Esophagus squamous epithelium (tissue), 5 donors: ENCODE measurements at regions not wholly inside any gene's neighbourhood (a gene's known extent, or its start where the extent isn't known, plus 50 kb on each side); places are given as distances from the start of the nearest gene placed in this dataset.

Source experiments
- DNase-seq: peaks from one replicate; lab custom pipeline; 2025; lab: John Stamatoyannopoulos, UW
- H3K27ac ChIP-seq, 4 donors: fragments of 200-600 bp; sonication (generic); one replicate each; pipeline ENCODE4 v1.5.1; 2016 to 2019; ENCODE audit warnings: mild to moderate bottlenecking in 1 of 4
- H3K27me3 ChIP-seq, 4 donors: fragments of 200-600 bp; sonication (generic); 1 replicate in 3 of 4; 2 replicates in 1 of 4; pipeline versions ENCODE4 v1.5.1 to v1.6.0; 2017 to 2021; ENCODE audit warnings: antibody characterized with exemption in 1 of 4
- H3K36me3 ChIP-seq, 3 donors: fragments of 200-600 bp; sonication (generic); one replicate each; pipeline ENCODE4 v1.5.1; 2016 to 2019
- H3K4me1 ChIP-seq, 3 donors: fragments of 200-600 bp; sonication (generic); one replicate each; pipeline ENCODE4 v1.5.1; 2017 to 2019
- H3K4me3 ChIP-seq, 4 donors: fragments of 200-600 bp; sonication (generic); 1 replicate in 3 of 4; 2 replicates in 1 of 4; pipeline ENCODE4 v1.5.1; 2016 to 2019; ENCODE audit warnings: mild to moderate bottlenecking in 2 of 4, moderate library complexity in 1 of 4
- H3K9me3 ChIP-seq, 3 donors: fragments of 200-600 bp; sonication (generic); one replicate each; pipeline ENCODE4 v1.5.1; 2016 to 2019
- POLR2A ChIP-seq, 4 donors: fragments of 450-650 bp; IDR thresholded peaks; one replicate each; pipeline ENCODE4 v1.6.1; 2017; ENCODE audit warnings: antibody characterized with exemption in 4 of 4, mild to moderate bottlenecking in 4 of 4, moderate library complexity in 3 of 4
- WGBS, 2 donors: methylation state at CpG; one replicate each; pipeline ENCODE4 v1.1.5; 2018; 5-methylcytosine and 5-hydroxymethylcytosine counted together
- intact Hi-C: fragments of 100-400 bp; cut with DNase I; formaldehyde crosslinking; loops from one replicate; pipeline ENCODE4 v1.15.0; 2022
- TF ChIP-seq, protein P1 (sequence below), 6 experiments: fragments of 450-650 bp in 4 of 6; fragments of 200-600 bp in 2 of 6; sonication (generic) in 2 of 6; IDR thresholded peaks; one replicate each; pipeline ENCODE4 v1.5.1; 2016 to 2019; ENCODE audit warnings: antibody characterized with exemption in 6 of 6, mild to moderate bottlenecking in 4 of 6, moderate library complexity in 4 of 6
- donor health status: DM: yes; HTN: yes; CAD: no.

DNA sequence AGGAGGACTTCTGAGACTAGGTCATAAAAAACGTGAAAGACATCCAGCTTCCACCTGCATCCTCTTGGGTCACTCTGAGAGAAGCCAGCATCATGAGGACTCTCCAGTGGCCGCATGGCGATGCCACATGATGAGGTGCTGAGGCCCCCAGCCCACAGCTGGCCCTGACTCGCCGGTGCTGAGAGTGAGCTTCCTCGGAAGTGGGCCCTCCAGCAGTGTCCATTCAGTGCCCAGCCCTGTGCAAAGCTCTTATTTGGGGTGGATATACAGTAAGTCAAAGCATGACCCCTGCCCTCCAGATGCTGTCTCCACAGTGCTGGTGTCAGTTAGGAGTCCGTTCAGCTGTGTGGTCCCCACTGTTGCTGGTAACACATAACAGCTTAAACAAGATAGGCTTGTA lies 93.6 kb upstream of the CHST15 start:
- H3K36me3 ChIP-seq = no peaks in the 10 kb centered on the region
- TF ChIP-seq, protein P1, sequence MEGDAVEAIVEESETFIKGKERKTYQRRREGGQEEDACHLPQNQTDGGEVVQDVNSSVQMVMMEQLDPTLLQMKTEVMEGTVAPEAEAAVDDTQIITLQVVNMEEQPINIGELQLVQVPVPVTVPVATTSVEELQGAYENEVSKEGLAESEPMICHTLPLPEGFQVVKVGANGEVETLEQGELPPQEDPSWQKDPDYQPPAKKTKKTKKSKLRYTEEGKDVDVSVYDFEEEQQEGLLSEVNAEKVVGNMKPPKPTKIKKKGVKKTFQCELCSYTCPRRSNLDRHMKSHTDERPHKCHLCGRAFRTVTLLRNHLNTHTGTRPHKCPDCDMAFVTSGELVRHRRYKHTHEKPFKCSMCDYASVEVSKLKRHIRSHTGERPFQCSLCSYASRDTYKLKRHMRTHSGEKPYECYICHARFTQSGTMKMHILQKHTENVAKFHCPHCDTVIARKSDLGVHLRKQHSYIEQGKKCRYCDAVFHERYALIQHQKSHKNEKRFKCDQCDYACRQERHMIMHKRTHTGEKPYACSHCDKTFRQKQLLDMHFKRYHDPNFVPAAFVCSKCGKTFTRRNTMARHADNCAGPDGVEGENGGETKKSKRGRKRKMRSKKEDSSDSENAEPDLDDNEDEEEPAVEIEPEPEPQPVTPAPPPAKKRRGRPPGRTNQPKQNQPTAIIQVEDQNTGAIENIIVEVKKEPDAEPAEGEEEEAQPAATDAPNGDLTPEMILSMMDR (IDR thresholded peaks at IDR 0.05) = no peak
- TF ChIP-seq POLR2A (IDR thresholded peaks at IDR 0.05) = no peak
- WGBS, 2 donors = 90 to 91% methylated on average over 5 to 6 of the region's 7 CpGs
- DNase-seq = no peak
- H3K4me3 ChIP-seq = no peak overlapping the region
- no peaks in the 10 kb centered on the region for H3K4me1 ChIP-seq
- no peak overlapping the region for H3K27ac ChIP-seq
- H3K9me3 ChIP-seq = peaks cover 0 to 4% (median 0%) of the 10 kb centered on the region in 3 donors
- H3K27me3 ChIP-seq = no peaks in the 10 kb centered on the region
- intact Hi-C loops = no loop called here

DNA sequence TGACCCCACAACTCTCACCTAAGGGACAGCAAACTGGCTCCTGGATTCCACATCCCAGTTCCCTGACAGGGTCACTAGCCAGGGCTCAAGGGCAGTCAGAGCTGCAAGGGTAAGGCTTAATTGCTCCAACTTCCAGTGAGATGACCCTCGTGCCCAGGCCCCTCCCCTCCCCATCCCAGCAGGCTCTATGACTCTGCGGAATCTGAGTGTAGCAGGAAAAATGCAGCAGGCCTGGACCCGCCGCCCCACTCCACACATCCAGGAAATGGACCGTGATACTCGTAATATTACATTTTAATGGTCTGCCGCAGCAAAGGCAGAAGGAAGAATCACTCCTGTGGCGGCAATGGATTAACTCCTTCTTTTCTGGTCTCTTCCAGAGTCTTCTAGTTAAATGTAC lies 91.7 kb upstream of the CHST15 start:
- WGBS, 2 donors = 22 to 74% methylated on average over 5 to 7 of the region's 8 CpGs
- no peak for TF ChIP-seq POLR2A (IDR thresholded peaks at IDR 0.05)
- TF ChIP-seq, protein P1 (IDR thresholded peaks at IDR 0.05) = no peak
- Histone ChIP-seq H3K4me1 (no peaks in the 10 kb centered on the region), H3K27me3 (no peaks in the 10 kb centered on the region), H3K4me3 (no peak overlapping the region), H3K9me3 (no peaks in the 10 kb centered on the region), H3K27ac (no peak overlapping the region), H3K36me3 (no peaks in the 10 kb centered on the region)
- DNase-seq = no peak
- intact Hi-C loops = no loop called here

DNA sequence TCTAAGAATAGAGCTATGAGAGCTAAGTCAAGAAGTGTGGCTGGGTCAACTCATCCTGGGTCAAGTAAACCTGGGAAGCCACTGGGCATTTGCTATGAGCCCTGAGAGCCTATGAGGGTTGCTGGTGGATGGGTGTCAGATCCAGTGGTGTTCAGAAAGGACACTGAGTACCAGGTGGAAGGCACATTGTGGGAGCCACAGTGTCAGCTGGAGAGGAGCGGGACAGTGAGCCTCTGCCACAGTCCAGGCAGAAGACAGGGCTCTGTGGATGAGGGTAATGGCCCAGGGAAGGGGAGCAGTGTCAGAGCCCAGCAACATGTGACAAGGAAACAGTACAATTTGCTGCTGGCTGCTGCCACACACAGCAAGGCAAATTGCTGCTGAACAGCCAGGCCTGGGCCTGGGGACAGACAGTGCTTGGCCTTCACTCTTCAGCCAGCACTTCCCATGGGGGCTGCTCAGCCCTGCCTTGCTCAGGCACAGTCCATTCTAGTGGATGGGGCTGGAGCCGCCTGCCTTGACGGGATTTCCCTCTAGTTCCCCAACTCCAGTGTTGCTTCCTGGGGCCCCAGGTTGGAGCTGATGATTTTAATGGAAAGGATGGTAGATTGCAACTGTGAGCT lies 90.9 kb upstream of the CHST15 start:
- Histone ChIP-seq H3K27ac (no peak overlapping the region), H3K4me3 (no peak overlapping the region), H3K4me1 (no peaks in the 10 kb centered on the region), H3K27me3 (no peaks in the 10 kb centered on the region), H3K36me3 (no peaks in the 10 kb centered on the region), H3K9me3 (no peaks in the 10 kb centered on the region)
- TF ChIP-seq, protein P1 (IDR thresholded peaks at IDR 0.05) = no peak
- no peak for TF ChIP-seq POLR2A (IDR thresholded peaks at IDR 0.05)
- WGBS, 2 donors = 100% methylated on average over 1 of the region's 3 CpGs
- DNase-seq = no peak
- intact Hi-C loops = no loop called here

DNA sequence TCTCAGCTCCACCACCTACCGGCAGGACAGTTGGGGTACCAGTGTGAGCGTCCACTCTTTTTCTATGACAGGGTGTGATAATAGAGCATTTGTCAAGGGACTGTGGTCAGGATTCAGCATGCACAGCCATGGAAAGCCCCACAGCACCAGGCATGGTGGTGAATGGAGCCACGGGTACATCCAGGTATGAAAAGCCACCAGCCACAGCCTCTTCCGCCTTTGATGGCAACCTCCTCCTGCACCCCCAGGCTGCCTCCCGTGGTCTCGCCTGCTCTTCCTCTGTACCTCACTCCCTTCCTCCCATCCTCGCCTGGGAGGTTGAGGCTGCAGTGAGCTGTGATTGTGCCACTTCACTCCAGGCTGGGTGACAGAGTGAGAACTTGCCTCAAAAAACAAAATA lies 90.2 kb upstream of the CHST15 start:
- WGBS, 2 donors = 84 to 85% methylated on average over 6 of the region's 7 CpGs
- no peak for DNase-seq
- Histone ChIP-seq H3K27ac (no peak overlapping the region), H3K27me3 (no peaks in the 10 kb centered on the region), H3K4me1 (no peaks in the 10 kb centered on the region), H3K4me3 (no peak overlapping the region), H3K36me3 (no peaks in the 10 kb centered on the region), H3K9me3 (no peaks in the 10 kb centered on the region)
- intact Hi-C loops = no loop called here
- TF ChIP-seq, protein P1 (IDR thresholded peaks at IDR 0.05) = no peak
- TF ChIP-seq POLR2A (IDR thresholded peaks at IDR 0.05) = no peak

DNA sequence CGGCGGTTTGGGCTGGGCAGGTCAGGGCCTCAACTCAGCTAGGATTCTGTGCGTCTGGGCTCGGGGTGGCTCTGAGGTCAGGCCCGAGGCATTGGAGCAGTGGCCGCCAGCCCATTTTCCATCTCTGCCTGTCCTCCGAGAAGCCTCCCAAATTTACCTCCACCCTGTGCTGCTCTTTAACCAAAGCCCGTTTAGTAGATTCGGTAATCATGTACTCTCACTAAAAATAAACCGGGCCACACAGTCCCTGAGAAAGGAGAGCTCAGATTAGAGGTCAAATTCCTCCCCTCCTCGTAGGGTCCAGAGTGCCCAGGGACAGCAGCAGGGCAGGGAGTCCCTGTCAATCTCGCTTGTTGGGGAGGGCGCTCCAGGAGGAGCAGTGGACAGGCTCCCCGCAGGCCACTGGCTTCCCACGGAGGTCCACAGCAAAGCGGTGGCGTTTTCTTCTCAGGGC lies 88.7 kb upstream of the CHST15 start:
- H3K9me3 ChIP-seq = no peaks in the 10 kb centered on the region
- TF ChIP-seq, protein P1 (IDR thresholded peaks at IDR 0.05) = no peak
- no peak for TF ChIP-seq POLR2A (IDR thresholded peaks at IDR 0.05)
- no peak for DNase-seq
- H3K36me3 ChIP-seq = no peaks in the 10 kb centered on the region
- peak overlapping the region in 1 of 4 donors; percentile 28 for H3K27ac ChIP-seq
- 69 to 89% methylated on average over 13 to 16 of the region's 17 CpGs for WGBS, 2 donors
- intact Hi-C loops = no loop called here
- H3K27me3 ChIP-seq = no peaks in the 10 kb centered on the region
- H3K4me3 ChIP-seq = no peak overlapping the region
- H3K4me1 ChIP-seq = no peaks in the 10 kb centered on the region
